ENCODE measurements at regions not wholly inside any gene's neighbourhood (a gene's known extent, or its start where the extent isn't known, plus 50 kb on each side); places are given as distances from the start of the nearest gene placed in this dataset.

GRCh38 chr3:20742903-20743552 lies 557.0 kb upstream of the SGO1 start:
- no peak for DNase-seq (ENCODE audit: low read depth in 1 of 2, low spot score in 1 of 2)
- H3K36me3 ChIP-seq = no peaks in the 10 kb centered on the region
- no peak for TF ChIP-seq CTCF (IDR thresholded peaks at IDR 0.05; ENCODE audit: low read depth, low read length)
- H3K4me3 ChIP-seq = no peak overlapping the region
- peaks cover 3% of the 10 kb centered on the region for H3K4me1 ChIP-seq (ENCODE audit: low read depth)
- H3K27me3 ChIP-seq = no peaks in the 10 kb centered on the region
- no peak overlapping the region for H3K27ac ChIP-seq
- no peaks in the 10 kb centered on the region for H3K9me3 ChIP-seq (ENCODE audit: low read depth)

- H3K9me3 ChIP-seq (ENCODE audit: low read depth) = no peaks in the 10 kb centered on the region
- DNase-seq (ENCODE audit: low read depth in 1 of 2, low spot score in 1 of 2) = no peak
- no peak for TF ChIP-seq CTCF (IDR thresholded peaks at IDR 0.05; ENCODE audit: low read depth, low read length)
- H3K27ac ChIP-seq = no peak overlapping the region
- no peak overlapping the region for H3K4me3 ChIP-seq
- no peaks in the 10 kb centered on the region for H3K27me3 ChIP-seq
- no peaks in the 10 kb centered on the region for H3K36me3 ChIP-seq
- peaks cover 3% of the 10 kb centered on the region for H3K4me1 ChIP-seq (ENCODE audit: low read depth)
These were observed 555.4 kb upstream of the SGO1 start for GRCh38 chr3:20741381-20741780.

GRCh38 chr3:20739814-20740213 lies 553.8 kb upstream of the SGO1 start:
- peak; percentile 6 for TF ChIP-seq CTCF (IDR thresholded peaks at IDR 0.05; ENCODE audit: low read depth, low read length)
- no peaks in the 10 kb centered on the region for H3K9me3 ChIP-seq (ENCODE audit: low read depth)
- H3K4me3 ChIP-seq = no peak overlapping the region
- peak; percentile 6 to 19 for DNase-seq (ENCODE audit: low read depth in 1 of 2, low spot score in 1 of 2)
- no peak overlapping the region for H3K27ac ChIP-seq
- no peaks in the 10 kb centered on the region for H3K36me3 ChIP-seq
- no peaks in the 10 kb centered on the region for H3K27me3 ChIP-seq
- peaks cover 3% of the 10 kb centered on the region for H3K4me1 ChIP-seq (ENCODE audit: low read depth)

GRCh38 chr3:20736287-20736852 lies 550.4 kb upstream of the SGO1 start:
- no peak for DNase-seq (ENCODE audit: low read depth in 1 of 2, low spot score in 1 of 2)
- TF ChIP-seq CTCF (IDR thresholded peaks at IDR 0.05; ENCODE audit: low read depth, low read length) = no peak
- Histone ChIP-seq H3K27me3 (no peaks in the 10 kb centered on the region), H3K9me3 (ENCODE audit: low read depth) (no peaks in the 10 kb centered on the region), H3K4me1 (ENCODE audit: low read depth) (no peaks in the 10 kb centered on the region), H3K4me3 (no peak overlapping the region), H3K27ac (no peak overlapping the region), H3K36me3 (no peaks in the 10 kb centered on the region)

- H3K9me3 ChIP-seq (ENCODE audit: low read depth) = no peaks in the 10 kb centered on the region
- DNase-seq (ENCODE audit: low read depth in 1 of 2, low spot score in 1 of 2) = no peak
- H3K27ac ChIP-seq = no peak overlapping the region
- no peak for TF ChIP-seq CTCF (IDR thresholded peaks at IDR 0.05; ENCODE audit: low read depth, low read length)
- no peaks in the 10 kb centered on the region for H3K27me3 ChIP-seq
- H3K36me3 ChIP-seq = no peaks in the 10 kb centered on the region
- H3K4me3 ChIP-seq = no peak overlapping the region
- H3K4me1 ChIP-seq (ENCODE audit: low read depth) = no peaks in the 10 kb centered on the region
These were observed 543.2 kb upstream of the SGO1 start for GRCh38 chr3:20729185-20729584.
